ENCODE measurements at regions not wholly inside any gene's neighbourhood (a gene's known extent, or its start where the extent isn't known, plus 50 kb on each side); places are given as distances from the start of the nearest gene placed in this dataset.
"Not testable (repeated sequence)": the region's sequence is repeated elsewhere in the genome, so short reads cannot be mapped to it uniquely, and the experiment has no call there.

DNA sequence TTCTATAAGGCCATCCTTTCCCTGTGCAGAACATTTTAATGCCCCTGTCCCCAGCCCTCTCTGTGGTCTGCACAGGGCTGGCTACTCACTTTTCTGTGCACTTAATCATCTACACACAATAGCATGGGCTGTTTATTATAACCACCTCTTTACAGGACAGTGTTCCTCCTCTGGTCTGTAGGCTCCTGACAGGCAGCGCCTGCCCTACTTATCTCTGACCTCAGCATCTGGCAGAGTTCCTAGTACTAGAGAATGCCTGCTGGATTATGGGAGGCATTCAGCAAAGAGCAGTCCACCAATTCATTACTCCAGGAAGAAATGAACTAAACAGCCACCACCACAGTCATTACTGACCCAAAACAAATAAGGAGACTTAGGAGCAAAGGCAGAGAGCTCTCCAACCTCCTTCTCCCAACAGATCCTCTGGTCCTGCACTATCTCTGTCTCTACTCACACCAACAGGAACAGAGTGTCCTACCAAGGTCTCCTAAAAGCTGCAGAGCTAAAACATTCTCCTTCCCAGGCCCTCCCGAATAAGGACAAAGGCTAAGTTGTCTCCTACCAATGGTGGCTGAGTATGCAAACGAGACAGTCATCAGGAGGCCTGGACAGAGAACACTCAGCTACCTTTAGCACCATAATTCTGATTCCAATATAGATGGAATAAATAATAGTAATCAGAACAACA is 279.2 kb downstream of the QDPR start:
- no peak for DNase-seq

DNA sequence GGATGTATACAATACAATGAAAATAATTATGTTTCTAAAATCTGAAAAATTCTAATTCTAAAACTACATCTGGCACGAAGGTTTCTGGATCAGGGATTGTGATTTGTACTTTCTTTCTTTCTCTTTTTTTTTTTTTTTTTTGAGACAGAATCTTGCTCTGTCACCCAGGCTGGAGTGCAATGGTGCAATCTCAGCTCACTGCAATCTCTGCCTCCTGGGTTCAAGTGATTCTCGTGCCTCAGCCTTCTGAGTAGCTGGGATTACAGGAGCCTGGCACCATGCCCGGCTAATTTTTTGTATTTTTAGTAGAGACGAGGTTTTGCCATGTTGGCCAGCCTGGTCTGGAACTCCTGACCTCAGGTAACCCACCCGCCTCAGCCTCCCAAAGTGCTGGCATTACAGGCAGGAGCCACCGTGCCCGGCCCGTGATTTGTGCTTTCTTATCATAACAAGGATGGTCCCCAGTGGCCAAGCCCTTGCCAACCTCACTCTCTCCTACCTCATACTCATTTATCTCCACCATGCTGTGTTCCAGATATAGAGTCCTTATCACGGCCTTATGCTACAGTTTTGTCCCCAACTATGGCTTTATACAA is 279.9 kb downstream of the QDPR start:
- DNase-seq: not testable (repeated sequence)

DNA sequence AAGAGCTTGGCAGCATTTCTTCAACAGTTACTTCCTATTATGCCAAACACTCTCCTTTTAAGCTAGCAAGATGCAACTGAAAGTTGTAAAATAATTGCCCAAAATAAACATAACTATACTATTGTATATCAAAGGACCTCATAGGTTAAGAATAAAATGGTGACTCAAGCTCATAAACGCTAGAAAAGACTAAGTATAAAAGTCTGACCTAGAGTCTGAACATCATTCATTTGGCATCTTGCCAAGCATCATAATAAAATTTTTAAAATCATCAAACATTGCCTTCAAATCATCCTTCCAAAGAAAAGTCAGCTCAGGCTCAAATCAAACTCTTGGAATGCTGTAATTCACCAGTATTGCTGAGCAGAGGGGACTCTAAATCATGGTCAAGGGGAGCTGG is 281.2 kb downstream of the QDPR start:
- no peak for DNase-seq

DNA sequence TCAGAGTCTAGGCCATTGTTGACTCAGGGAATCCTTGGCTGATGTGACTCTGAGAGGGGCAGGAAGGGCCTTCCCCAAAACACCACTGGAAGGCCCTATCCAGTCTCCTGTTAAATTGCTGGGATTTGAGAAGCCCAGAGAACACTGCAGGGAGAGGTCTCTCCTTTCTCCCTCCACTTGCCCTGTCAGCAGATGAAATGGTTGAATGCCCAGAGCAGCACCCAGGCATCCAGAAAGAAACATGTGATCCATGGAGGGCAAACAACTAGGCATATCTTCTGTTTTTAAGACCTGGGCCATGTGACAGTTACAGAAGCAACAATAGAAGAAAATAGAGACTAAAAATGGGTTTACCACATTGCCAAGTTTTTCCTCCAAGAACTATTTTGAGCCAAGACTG is 291.1 kb downstream of the QDPR start:
- DNase-seq: no peak

DNA sequence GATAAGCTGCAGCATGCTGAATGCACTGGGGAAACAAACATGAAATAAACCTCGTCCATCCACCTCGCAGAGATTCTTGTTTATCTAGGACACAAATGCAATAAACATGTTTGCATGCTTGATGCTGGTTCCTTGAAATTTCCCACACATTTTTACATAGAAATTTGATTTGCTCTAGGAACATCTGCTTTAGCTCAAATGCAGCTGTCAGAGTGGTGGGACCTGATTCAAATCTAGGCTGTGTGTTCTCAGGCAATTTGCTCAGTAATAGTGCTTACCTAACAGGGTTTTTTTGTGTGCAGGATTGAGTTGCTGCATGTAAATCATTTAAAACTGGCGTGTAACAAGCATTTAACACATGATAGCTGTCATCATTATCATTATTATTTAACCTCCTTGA is 293.1 kb downstream of the QDPR start:
- DNase-seq: no peak

DNA sequence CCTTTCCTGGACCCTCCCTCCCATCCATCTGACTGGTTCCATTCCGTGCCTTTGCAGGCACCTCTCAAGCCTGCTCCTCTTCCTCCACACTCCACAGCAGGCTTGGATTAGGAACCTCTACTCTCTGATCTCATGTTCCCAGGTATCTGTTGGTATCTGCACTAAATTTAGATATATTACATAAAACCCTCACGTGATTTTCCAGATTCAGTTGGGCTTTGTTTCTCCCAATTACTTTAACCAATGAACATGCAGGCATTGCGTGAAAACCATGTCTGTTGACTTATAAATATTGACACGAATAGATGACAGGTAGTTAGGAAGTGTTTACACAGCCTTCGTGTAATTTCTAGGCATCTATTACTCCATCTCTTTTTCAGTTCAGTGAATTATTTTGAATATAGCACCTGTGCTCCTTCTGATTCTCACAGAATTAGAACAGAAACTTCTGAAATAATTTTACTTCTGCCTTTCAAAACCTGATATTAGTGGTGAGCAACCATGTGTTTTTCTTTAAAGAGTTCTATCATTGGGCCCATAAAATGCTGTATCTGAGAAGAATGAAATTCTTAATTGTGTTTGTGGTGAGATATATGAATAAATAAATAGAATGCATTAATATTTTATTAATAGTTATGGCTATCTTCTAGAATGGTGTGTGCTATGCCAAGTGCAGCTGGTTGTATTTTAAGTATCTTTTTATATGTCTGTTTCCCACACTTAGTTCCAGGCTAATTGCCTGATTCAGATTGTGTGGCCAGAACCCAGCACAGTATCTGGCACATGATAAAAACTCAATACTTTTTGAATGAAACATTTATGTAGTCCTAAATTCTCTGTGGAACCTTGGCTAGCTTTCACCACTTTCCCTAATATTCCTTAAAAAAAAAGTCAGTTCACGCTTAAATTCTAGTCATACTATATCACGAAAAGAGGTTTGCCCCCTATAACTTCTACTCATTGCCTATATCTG is 304.8 kb downstream of the QDPR start:
- no peak for DNase-seq

DNA sequence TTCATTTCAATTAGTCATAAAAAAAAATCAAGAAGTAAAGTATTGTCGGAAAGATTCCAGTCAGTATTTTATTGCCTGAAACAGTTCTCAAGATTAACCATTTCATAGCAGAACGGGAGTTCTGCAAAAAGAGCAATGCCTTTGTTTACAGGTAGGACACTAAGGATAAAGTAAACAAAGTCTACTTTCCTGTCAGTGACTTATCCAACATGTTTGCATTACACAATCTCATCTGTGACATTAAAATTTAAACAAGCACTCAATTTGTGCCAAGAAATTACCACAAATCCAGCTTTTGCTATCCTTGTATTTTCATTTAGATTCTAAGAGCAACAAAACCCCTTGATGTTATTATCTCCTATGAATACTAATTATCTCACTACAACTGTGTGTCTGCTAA is 306.5 kb upstream of the LDB2 start:
- no peak for DNase-seq

DNA sequence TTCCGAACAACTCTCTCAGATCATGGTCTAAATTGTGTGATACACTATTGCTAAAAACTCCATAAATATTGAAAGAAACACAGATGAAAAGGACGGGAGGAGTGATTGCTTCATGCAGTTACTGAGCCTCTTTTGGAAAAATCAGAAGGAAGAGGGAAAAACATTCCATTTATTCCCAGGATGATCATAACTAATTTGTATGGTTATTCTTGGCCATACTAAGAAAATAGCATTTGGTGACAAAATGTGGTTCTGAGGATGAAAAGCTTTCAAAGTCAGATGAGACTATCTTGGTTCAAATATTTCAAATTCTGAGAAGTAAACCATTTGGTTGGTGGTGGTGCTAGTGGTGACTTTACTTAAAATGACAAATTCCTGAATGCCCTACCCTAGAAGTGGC is 305.4 kb upstream of the LDB2 start:
- no peak for DNase-seq

DNA sequence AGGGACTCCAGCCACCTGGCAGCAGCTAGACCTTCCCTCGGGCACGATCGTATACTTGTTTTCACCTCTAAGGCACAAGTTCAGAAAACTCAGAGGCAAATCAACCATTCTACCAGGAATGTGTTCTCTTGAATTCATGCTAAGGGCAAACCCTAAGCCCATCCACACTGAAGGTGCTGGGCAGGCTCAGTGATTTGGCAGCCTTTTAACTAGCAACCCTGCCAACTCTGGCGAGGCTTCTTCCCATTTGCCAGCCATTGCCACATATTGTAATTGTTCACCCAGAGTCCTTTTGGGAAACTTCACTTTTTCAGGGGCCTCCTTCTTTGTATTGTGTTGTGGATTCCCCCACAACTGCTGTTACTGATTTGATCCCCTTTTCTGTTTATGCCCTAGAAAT is 298.6 kb upstream of the LDB2 start:
- DNase-seq: no peak

DNA sequence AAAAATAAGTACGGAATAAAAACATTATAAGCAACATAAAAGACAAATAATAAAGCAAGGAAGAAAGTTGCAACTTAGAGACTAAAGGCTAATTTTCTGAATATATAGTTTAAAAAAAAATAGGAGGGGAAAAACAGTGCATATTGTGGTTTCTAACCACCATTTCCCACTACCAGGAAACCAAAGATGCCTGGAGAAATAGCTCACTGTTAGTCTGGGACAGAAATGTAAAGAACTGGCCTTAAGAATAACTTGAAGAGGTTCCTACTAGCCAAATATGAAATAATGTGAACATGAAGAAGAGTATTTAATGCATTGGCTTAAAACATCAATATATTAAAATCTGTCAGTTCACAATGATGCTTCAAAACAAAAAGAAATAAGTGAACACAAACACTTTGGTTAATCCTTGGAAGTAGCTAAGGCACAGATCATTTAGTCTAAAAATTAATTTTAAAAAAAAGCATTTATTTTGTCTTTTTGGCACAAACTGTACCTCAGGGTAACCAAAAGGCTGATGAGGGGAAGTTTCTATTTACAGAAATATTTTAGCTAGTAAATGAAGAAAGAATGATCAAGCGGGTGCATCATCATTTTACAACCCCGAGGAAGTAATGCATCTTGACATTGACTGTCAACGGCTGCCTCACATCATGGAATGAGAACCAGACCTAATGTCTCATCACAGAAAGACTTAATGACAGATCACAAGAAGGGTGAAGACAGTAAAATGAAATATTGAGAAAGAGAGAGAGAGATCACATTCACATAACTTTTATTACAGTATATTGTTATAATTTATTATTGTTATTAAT is 297.2 kb upstream of the LDB2 start:
- no peak for DNase-seq

DNA sequence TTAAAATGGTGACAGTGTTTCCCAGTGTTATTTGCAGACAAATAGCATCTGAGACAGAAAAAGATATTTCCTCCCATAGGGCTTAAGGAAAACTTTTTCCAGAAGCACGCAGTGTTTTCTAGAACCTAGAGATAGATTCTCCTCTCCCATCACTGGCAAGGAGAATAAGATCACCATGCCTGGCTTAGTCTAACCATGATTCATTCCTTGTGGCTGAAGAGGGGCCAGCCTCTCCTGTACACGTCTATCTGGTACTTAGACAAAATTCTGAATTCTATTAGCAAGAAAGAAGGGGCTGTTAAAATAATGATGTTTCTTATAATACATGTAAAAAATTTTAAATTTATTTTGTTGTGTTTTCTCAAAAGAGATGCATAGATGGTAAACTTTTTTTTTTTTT is 296.1 kb upstream of the LDB2 start:
- DNase-seq: no peak

DNA sequence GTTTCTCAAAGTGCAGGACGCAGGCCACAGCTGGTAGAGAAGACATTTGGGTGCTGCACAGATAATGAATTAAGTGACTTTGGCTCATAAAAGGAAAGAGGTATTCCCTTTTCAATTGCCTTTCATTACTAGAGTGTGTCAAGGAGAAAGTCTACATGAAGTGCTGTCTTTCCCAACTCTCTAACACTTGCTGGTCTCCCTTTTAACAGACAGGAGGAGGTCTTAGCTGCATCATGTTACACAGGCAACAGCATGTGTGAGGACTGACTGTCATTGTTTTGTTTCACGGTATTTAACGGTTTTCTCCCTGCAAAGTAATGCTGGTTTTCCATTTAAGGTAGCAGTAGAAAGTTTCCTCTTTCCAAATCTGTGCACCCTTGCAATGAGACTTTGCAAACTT is 291.3 kb upstream of the LDB2 start:
- no peak for DNase-seq

DNA sequence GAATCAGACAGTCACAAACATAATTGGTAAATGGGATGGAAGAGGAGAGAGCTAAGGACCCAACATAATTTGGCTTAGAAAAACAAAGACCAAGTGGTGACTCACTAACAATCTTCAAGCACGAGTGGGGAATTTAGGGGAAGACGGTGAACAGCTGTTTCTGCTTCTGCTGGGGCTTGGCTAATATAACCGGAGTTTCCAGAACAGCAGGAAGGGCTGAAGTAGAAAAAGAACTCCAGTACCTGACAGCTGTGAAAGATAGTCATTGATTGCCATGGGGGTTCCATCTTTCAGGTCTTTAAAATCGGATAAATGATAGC is 290.9 kb upstream of the LDB2 start:
- DNase-seq: no peak

DNA sequence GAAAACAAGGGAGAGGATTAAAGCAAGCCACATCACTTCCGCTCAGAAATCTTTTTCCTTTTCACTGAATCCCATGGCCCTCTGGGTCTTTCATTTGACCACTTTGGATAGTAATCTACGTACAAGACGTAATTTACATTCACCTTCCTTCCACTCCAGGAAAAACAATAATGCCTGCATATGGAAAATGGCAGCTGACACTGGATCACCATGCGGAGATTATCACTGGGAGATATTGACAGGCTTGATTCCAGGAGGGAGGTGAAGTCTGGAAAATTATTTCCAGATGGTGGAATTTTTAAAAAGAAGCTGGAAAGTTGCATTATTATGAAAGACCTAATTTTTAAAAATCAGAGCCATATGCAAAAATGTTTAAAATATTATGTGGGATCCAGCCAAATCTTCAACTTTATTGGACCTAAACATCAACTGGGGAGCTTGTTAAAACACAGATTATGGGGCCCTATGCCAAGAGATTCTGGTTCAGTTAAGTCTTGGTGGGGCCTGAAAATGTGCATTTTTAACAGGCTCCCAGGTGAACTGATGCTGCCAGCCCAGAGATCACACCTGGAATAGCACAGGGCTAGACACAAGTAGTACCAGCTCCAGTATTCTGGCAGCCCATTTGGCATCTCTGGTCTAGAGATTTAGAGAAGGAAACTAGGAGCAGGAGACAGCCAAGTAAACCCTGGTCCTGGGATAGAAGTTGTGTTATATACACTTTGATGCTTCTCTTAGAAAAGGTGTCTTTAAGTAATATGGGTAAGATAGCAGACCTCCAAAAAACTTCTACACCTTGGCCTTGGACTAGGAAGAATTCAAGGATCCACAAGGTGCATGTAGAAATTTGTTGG is 290.3 kb upstream of the LDB2 start:
- no peak for DNase-seq

DNA sequence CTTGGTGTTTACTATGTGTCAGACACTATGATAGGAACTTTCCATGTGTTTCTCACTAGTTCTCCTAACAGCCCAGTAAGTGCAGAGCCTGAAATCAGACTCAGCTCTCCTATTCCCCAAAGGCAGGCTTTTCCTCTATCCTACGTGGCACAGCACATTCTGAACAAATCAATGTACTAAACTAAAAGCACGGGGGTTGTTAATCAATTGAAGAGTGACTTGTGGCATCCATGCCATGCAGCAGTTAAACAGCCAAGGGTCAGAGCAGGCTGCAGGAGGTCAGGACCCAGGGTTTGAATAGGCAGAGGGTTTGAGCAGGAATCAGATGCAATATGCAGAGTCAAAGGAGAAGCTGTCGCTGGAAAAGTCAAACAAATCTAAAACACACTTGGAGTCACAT is 289.7 kb upstream of the LDB2 start:
- DNase-seq: no peak

DNA sequence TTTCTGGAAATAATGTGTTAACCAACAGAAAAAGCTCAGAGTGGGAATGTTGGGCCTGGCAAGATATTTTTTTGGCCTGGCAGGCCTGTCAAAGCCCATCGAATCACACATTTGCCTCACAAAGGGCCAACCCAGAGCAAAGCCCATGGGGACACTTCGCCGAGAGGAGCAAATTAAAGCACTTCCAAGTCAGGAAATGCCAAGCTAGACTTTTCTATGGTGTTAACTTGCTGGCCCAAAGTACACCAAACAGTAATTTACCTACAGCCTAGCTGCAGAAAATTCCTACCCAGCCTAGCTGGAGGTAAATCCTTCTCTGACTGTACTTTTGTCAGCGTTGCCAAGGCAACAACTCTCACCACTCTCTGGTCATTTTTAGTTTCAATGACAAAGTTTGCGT is 288.6 kb upstream of the LDB2 start:
- no peak for DNase-seq

DNA sequence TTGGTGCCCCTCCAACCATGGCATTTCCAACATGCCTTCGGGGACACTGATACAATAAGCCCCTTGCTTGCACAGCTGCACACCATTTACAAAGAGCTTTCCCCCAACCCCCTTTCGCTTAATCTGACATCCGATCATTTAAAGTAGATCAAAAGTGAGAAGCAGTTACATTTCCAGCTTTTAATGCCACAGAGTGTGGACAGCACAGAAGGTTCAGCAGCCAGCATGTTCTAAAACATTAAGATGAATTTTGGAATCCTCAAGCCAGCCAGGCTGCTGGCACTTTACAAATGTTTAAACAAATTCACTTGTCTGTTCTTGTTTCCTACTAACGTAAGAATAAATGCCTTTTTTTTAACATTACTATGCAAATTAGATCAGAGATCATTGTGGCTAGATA is 284.4 kb upstream of the LDB2 start:
- no peak for DNase-seq

DNA sequence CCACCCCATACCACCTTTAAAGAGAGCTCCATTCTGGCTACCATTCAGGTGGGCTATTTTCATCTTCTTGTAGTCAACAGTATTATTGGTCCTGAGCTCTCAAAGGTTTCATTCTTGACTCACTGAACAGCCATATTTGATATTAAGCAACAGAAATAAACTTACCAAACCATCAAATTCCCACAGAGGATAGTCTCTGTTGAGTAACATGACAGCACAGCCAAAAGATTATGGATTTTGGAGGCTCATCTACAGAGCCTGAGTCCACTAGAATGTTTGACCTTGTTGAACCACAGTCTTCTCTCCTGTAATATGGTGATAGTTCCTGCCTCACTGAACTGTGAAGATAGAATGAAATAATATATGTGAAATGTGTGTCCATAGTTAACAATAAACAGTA is 276.3 kb upstream of the LDB2 start:
- no peak for DNase-seq

DNA sequence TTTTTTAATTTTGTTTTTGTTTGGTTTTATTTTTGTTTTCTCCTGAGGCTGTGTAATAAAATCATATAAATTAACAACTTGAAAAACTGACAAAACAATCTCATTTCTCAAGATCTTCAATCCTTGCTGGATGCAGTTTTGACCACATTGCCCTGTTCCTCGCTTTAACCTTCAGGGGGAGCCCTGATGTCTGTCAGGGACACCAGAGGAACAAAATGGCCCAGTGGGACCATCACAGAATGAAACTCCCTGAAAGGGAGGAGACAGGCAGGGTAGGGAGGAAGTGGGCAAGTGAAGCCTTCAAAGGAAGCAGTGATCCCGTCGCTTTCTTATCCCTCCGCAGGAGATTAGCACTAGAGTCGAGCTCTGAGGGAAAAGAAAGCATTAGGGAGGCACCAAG is 274.9 kb upstream of the LDB2 start:
- no peak for DNase-seq

DNA sequence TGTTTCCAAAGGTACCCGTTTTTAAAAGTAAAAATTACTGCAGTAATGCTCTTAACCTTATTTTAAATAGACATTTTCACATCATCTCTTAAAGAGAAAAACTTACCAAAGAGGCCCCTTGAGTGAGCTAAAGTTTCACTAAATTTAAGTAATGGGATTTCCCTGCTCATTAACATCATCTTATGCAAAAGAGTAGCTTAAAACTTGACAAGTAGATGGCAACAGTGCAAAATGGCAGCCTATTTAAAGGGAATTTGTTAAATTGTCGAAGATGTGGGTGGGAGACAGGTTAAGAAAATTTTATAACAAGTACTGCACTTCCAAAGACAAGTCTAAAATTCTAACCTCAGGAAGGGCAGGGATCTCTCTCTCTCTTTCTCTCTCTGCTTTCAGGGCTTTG is 271.7 kb upstream of the LDB2 start:
- DNase-seq: no peak

DNA sequence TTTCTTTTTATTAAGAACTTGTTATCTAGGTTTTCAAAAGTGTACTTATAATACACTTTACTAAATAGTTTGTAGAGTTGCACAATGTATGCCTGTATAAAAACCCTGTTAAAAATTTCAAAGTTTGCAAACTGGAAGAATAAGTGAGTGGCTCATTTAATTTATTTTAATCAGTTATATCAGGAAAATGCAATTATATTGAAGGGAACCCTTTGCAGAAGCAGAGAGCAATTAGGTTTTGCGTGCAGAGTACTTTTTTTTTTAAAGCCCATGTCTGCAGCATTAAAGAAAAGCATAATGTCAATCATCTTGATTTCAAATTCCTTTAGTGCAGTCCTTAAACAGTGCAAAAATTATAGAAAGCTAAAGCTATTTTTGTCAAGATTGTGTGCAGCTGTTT is 271.3 kb upstream of the LDB2 start:
- no peak for DNase-seq

DNA sequence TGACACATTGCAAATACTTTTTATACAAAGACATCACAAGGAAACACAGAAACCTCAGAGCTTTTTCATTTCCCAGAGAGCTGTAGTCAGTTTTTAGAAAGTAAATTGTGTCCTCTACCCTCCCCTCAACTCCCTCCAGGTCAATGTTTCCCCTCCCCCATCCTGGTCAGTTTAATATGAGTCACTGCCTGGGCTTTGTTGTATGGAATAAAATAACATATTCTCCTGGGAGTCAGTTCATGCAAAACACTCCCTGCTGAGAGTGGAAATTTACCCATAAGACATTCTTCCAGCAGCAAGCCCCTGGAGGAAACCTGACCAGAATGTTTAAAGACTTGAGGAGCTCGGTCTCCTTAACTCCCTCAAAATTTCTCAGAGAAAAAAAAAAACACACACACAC is 270.1 kb upstream of the LDB2 start:
- DNase-seq: no peak
